K562 (cell line): ENCODE measurements at regions not wholly inside any gene's neighbourhood (a gene's known extent, or its start where the extent isn't known, plus 50 kb on each side); places are given as distances from the start of the nearest gene placed in this dataset.

Source experiments
- ATAC-seq: fragments of 200-7000 bp; cut with Tn5 transposase; 3 replicates; pipeline ENCODE4 v1.9.1; 2020; ENCODE audit warnings: moderate library complexity
- BruUV-seq: library from RNA; stranded (reverse); fragments of 400-500 nt; replicated peaks from 2 replicates; lab custom pipeline; 2021; lab: Mats Ljungman, UMichigan
- CTCF ChIA-PET: fragments of 300-600 bp; formaldehyde crosslinking; extraction: SDS; loops from one replicate; lab custom pipeline; 2021; ENCODE audit warnings: low intra/inter-chr PET ratio; lab: Yijun Ruan, JAX
- POLR2A ChIA-PET: fragments of 300-600, 350-650 bp; sonication (Branson Sonifier 250); formaldehyde crosslinking; extraction: SDS; loops from one replicate; lab custom pipeline; 2021; ENCODE audit warnings: antibody characterized with exemption, inconsistent platforms; lab: Yijun Ruan, JAX
- DNase-seq, 4 experiments: peaks; one replicate each; pipeline versions ENCODE4 v3.0.0 to v3.0.0-alpha.2; 2011 to 2018; ENCODE audit warnings: low spot score in 3 of 4, mixed read lengths in 3 of 4; ENCODE audit errors: extremely low read depth in 1 of 4
- FAIRE-seq: peaks from 2 replicates; lab custom pipeline; 2011; peaks lifted over from hg19 to GRCh38; lab: Jason Lieb, UNC
- H2AFZ ChIP-seq: 2 replicates; pipeline ENCODE4 v1.6.0; 2011; ENCODE audit warnings: low read depth, low read length, control low read depth, inconsistent platforms
- H3K27ac ChIP-seq: fragments of 200-600 bp; 3 replicates; pipeline ENCODE4 v1.8.0; 2011; ENCODE audit warnings: low read depth, mild to moderate bottlenecking, control low read depth, inconsistent platforms, low read length, moderate library complexity, mixed read lengths; ENCODE audit errors: extremely low read depth
- H3K27me3 ChIP-seq, 2 experiments: fragments of 300-600 bp in 1 of 2; 2 replicates in 1 of 2; 3 replicates in 1 of 2; pipeline versions ENCODE4 v1.6.0 to v1.8.0; 2011; ENCODE audit warnings: inconsistent platforms in 2 of 2, low read length in 2 of 2, mild to moderate bottlenecking in 1 of 2, mixed read lengths in 1 of 2, moderate library complexity in 1 of 2; ENCODE audit not compliant: control insufficient read depth in 2 of 2, insufficient read depth in 2 of 2
- H3K36me3 ChIP-seq: fragments of 300-600 bp; 3 replicates; pipeline ENCODE4 v1.8.0; 2011; ENCODE audit warnings: mild to moderate bottlenecking, low read length, inconsistent platforms; ENCODE audit not compliant: control insufficient read depth, insufficient read depth
- H3K4me1 ChIP-seq, 2 experiments: fragments of 200-600 bp in 1 of 2; replicated peaks in 1 of 2; 2 replicates in 1 of 2; 3 replicates in 1 of 2; pipeline versions ENCODE4 v1.5.1 to v1.8.0; 2011; ENCODE audit warnings: inconsistent platforms in 2 of 2, low read length in 2 of 2, mild to moderate bottlenecking in 1 of 2, mixed read lengths in 1 of 2, moderate library complexity in 1 of 2; ENCODE audit not compliant: control insufficient read depth in 2 of 2, insufficient read depth in 2 of 2
- H3K4me2 ChIP-seq: 2 replicates; pipeline ENCODE4 v1.6.1; 2011; ENCODE audit warnings: low read length, control low read depth, inconsistent platforms, mixed read lengths; ENCODE audit not compliant: insufficient read depth
- H3K4me3 ChIP-seq: fragments of 200-600 bp; sonication (generic), shearing (Covaris generic); 2 replicates; pipeline ENCODE4 v1.5.1; 2016; ENCODE audit warnings: control low read depth, inconsistent platforms
- H3K79me2 ChIP-seq: fragments of 200-600 bp; 3 replicates; pipeline ENCODE4 v1.8.0; 2011; ENCODE audit warnings: low read length, inconsistent platforms; ENCODE audit not compliant: control insufficient read depth, insufficient read depth
- H3K9ac ChIP-seq, 2 experiments: 2 replicates each; pipeline versions ENCODE4 v1.6.0 to v1.6.1; 2011; ENCODE audit warnings: low read depth in 2 of 2, low read length in 2 of 2, control low read depth in 1 of 2, inconsistent platforms in 1 of 2, mild to moderate bottlenecking in 1 of 2, mixed read lengths in 1 of 2; ENCODE audit not compliant: insufficient read depth in 1 of 2
- H3K9me1 ChIP-seq: one replicate; pipeline ENCODE4 v1.6.0; 2011; ENCODE audit warnings: inconsistent platforms, mild to moderate bottlenecking, low read length, moderate library complexity; ENCODE audit not compliant: control insufficient read depth, insufficient read depth
- H3K9me3 ChIP-seq: replicated peaks from 2 replicates; pipeline ENCODE4 v1.5.1; 2011; ENCODE audit warnings: low read depth, low read length, inconsistent platforms; ENCODE audit not compliant: control insufficient read depth, insufficient read depth
- H4K20me1 ChIP-seq: replicated peaks from 2 replicates; pipeline ENCODE4 v1.6.1; 2011; ENCODE audit warnings: low read length, inconsistent platforms, mixed read lengths; ENCODE audit not compliant: control insufficient read depth, insufficient read depth
- CHD1 ChIP-seq: fragments of 200-600 bp; sonication (generic); IDR thresholded peaks from one replicate; pipeline ENCODE4 v1.6.1; 2012; ENCODE audit warnings: mild to moderate bottlenecking, moderate library complexity, low read length, inconsistent platforms
- FOSL1 ChIP-seq: fragments of 200-800 bp; sonication (Bioruptor generic); conservative IDR thresholded peaks from 2 replicates; pipeline ENCODE4 v1.6.1; 2016; ENCODE audit warnings: missing genetic modification characterization, missing compliant biosample characterization
- JUND ChIP-seq, 2 experiments: IDR thresholded peaks; 2 replicates in 1 of 2; 3 replicates in 1 of 2; pipeline ENCODE4 v1.6.1; 2011; ENCODE audit warnings: borderline replicate concordance in 2 of 2, low read depth in 2 of 2, low read length in 2 of 2, improper control_type of control experiment in 1 of 2, missing biosample characterization in 1 of 2, missing genetic modification characterization in 1 of 2, missing genetic modification reagents in 1 of 2
- MIER1 ChIP-seq: fragments of 450-650 bp; IDR thresholded peaks from 2 replicates; pipeline ENCODE4 v1.6.1; 2016; ENCODE audit warnings: antibody characterized with exemption, mild to moderate bottlenecking, low read depth
- RFX5 ChIP-seq: IDR thresholded peaks from 2 replicates; pipeline ENCODE4 v1.6.1; 2011; ENCODE audit warnings: low read depth, mild to moderate bottlenecking, improper control_type of control experiment, low read length
- WGBS: fragments of 100-300 bp; shearing (Covaris generic); methylation state at CpG from one replicate; pipeline ENCODE4 v1.1.6; 2016; ENCODE audit warnings: low coverage, mixed read lengths; ENCODE audit not compliant: insufficient coverage; ENCODE audit errors: missing lambda C conversion rate; 5-methylcytosine and 5-hydroxymethylcytosine counted together
- in situ Hi-C: fragments of 300-500 bp; cut with MboI; formaldehyde crosslinking; loops from 4 replicates; pipeline ENCODE4 v1.15.0; 2018; ENCODE audit warnings: inconsistent platforms, mixed read lengths
- intact Hi-C: fragments of 100-400 bp; cut with micrococcal nuclease; formaldehyde crosslinking; loops from 2 replicates; pipeline ENCODE4 v1.14.2; 2022

GRCh38 chr6:150302520-150303176 lies 66.2 kb upstream of the IYD start:
- intact Hi-C loops = no loop called here
- H3K4me3 ChIP-seq = no peak overlapping the region
- H3K79me2 ChIP-seq = no peaks in the 10 kb centered on the region
- TF ChIP-seq JUND (IDR thresholded peaks at IDR 0.05; ENCODE audit: borderline replicate concordance, low read depth, low read length) (no peak), JUND (tag; IDR thresholded peaks at IDR 0.05; ENCODE audit: borderline replicate concordance, low read depth, low read length) (0 out of 3 replicates have a peak, but pooled peaks have one; percentile 3), RFX5 (no peak), FOSL1 (tag) (peak; percentile 90)
- TF ChIP-seq, all 486 proteins: peak for 2
- no peaks in the 10 kb centered on the region for H4K20me1 ChIP-seq
- no peak overlapping the region for H3K27ac ChIP-seq
- ChIA-PET POLR2A (interaction anchor here (0.9 to 2.3 kb wide), 3 partner anchors 8 to 32 kb away, joined by 3 to 7 read pairs (median 3); no protein-coding TSS in a partner anchor), CTCF (no interaction called here)
- peaks cover 0 to 2% of the 10 kb centered on the region in 2 experiments; a peak in 2 of 5 replicates for H3K4me1 ChIP-seq
- no peak overlapping the region for H3K9ac ChIP-seq
- in situ Hi-C loops = no loop called here
- WGBS = 60% methylated on average over 7 of the region's 7 CpGs
- peaks cover 5% of the 10 kb centered on the region for H3K9me3 ChIP-seq
- peak overlapping the region; percentile 10; the same call in 1 of the 2 replicates for H2AFZ ChIP-seq
- no peaks in the 10 kb centered on the region for H3K36me3 ChIP-seq
- no peaks in the 10 kb centered on the region for H3K9me1 ChIP-seq
- no TSS peak for BruUV-seq
- no peak for DNase-seq
- H3K27me3 ChIP-seq = no peaks in the 10 kb centered on the region
- no peak for FAIRE-seq
- ATAC-seq = no peak; the same call in 2 of the 3 replicates
- no peak overlapping the region for H3K4me2 ChIP-seq

- no peaks in the 10 kb centered on the region for H3K9me3 ChIP-seq
- no peaks in the 10 kb centered on the region for H4K20me1 ChIP-seq
- H3K36me3 ChIP-seq = no peaks in the 10 kb centered on the region
- H2AFZ ChIP-seq = no peak overlapping the region
- BruUV-seq = no TSS peak
- no peaks in the 10 kb centered on the region for H3K79me2 ChIP-seq
- FAIRE-seq = no peak
- H3K4me3 ChIP-seq = no peak overlapping the region
- H3K9ac ChIP-seq = no peak overlapping the region
- no peaks in the 10 kb centered on the region for H3K9me1 ChIP-seq
- 47% methylated on average over 2 of the region's 2 CpGs for WGBS
- intact Hi-C loops = no loop called here
- ATAC-seq = no peak
- no peaks in the 10 kb centered on the region for H3K27me3 ChIP-seq
- DNase-seq = no peak
- CTCF ChIA-PET = no interaction called here
- peaks cover 0 to 2% of the 10 kb centered on the region in 2 experiments; a peak in 2 of 5 replicates for H3K4me1 ChIP-seq
- in situ Hi-C loops = no loop called here
- POLR2A ChIA-PET = interaction anchor here (0.9 kb wide), 1 partner anchor 32 kb away, joined by 3 read pairs; no protein-coding TSS in a partner anchor
- no peak overlapping the region for H3K4me2 ChIP-seq
- no peak overlapping the region for H3K27ac ChIP-seq
- no peak for TF ChIP-seq CHD1
- TF ChIP-seq MIER1 = no peak
Observed at GRCh38 chr6:150303256-150303655, 65.6 kb upstream of the IYD start.
